ENCODE measurements at regions not wholly inside any gene's neighbourhood (a gene's known extent, or its start where the extent isn't known, plus 50 kb on each side); places are given as distances from the start of the nearest gene placed in this dataset.

DNA sequence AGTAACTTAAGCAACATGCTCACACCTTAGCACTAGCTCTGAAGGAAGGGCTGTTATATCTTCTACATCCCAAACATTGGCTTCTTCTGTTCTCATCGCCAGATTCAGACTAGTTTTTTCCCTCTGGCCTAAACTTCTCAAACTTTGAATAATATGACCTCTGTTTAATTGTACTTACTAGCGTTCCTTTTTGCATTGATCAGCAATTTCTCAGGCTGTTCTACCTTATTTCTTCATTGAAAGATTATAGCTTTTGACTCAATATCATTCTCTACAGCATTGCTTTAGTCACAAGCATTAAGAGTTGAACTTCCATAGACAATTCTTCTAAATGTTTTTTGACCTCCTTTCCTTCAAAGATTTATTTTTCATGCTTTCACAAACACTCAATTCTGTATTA lies 659.2 kb downstream of the PCDH7 start:
- TF ChIP-seq, protein P1, sequence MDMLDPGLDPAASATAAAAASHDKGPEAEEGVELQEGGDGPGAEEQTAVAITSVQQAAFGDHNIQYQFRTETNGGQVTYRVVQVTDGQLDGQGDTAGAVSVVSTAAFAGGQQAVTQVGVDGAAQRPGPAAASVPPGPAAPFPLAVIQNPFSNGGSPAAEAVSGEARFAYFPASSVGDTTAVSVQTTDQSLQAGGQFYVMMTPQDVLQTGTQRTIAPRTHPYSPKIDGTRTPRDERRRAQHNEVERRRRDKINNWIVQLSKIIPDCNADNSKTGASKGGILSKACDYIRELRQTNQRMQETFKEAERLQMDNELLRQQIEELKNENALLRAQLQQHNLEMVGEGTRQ (IDR thresholded peaks at IDR 0.05), result no peak
- TF ChIP-seq, protein P2, sequence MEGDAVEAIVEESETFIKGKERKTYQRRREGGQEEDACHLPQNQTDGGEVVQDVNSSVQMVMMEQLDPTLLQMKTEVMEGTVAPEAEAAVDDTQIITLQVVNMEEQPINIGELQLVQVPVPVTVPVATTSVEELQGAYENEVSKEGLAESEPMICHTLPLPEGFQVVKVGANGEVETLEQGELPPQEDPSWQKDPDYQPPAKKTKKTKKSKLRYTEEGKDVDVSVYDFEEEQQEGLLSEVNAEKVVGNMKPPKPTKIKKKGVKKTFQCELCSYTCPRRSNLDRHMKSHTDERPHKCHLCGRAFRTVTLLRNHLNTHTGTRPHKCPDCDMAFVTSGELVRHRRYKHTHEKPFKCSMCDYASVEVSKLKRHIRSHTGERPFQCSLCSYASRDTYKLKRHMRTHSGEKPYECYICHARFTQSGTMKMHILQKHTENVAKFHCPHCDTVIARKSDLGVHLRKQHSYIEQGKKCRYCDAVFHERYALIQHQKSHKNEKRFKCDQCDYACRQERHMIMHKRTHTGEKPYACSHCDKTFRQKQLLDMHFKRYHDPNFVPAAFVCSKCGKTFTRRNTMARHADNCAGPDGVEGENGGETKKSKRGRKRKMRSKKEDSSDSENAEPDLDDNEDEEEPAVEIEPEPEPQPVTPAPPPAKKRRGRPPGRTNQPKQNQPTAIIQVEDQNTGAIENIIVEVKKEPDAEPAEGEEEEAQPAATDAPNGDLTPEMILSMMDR (IDR thresholded peaks at IDR 0.05), result no peak
- TF ChIP-seq CBX2 (IDR thresholded peaks at IDR 0.05; ENCODE audit: borderline replicate concordance, low read depth) (no peak), POLR2A (IDR thresholded peaks at IDR 0.05; ENCODE audit: low read length) (no peak), SMC3 (IDR thresholded peaks at IDR 0.05) (no peak), RCOR1 (IDR thresholded peaks at IDR 0.05; ENCODE audit: low read depth, low read length) (no peak), RAD21 (conservative IDR thresholded peaks at IDR 0.05 in 1 of 2, IDR thresholded peaks at IDR 0.05 in 1 of 2) (no peak), BHLHE40 (IDR thresholded peaks at IDR 0.05; ENCODE audit: low read depth, low read length) (no peak), ZC3H11A (IDR thresholded peaks at IDR 0.05) (no peak), CEBPB (IDR thresholded peaks at IDR 0.05) (no peak), ESRRA (IDR thresholded peaks at IDR 0.05; ENCODE audit: borderline replicate concordance, low read length) (no peak), NPAS2 (CRISPR knock-in tag; IDR thresholded peaks at IDR 0.05; ENCODE audit: borderline replicate concordance) (no peak)
- TF ChIP-seq, protein P3, sequence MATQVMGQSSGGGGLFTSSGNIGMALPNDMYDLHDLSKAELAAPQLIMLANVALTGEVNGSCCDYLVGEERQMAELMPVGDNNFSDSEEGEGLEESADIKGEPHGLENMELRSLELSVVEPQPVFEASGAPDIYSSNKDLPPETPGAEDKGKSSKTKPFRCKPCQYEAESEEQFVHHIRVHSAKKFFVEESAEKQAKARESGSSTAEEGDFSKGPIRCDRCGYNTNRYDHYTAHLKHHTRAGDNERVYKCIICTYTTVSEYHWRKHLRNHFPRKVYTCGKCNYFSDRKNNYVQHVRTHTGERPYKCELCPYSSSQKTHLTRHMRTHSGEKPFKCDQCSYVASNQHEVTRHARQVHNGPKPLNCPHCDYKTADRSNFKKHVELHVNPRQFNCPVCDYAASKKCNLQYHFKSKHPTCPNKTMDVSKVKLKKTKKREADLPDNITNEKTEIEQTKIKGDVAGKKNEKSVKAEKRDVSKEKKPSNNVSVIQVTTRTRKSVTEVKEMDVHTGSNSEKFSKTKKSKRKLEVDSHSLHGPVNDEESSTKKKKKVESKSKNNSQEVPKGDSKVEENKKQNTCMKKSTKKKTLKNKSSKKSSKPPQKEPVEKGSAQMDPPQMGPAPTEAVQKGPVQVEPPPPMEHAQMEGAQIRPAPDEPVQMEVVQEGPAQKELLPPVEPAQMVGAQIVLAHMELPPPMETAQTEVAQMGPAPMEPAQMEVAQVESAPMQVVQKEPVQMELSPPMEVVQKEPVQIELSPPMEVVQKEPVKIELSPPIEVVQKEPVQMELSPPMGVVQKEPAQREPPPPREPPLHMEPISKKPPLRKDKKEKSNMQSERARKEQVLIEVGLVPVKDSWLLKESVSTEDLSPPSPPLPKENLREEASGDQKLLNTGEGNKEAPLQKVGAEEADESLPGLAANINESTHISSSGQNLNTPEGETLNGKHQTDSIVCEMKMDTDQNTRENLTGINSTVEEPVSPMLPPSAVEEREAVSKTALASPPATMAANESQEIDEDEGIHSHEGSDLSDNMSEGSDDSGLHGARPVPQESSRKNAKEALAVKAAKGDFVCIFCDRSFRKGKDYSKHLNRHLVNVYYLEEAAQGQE (IDR thresholded peaks at IDR 0.05), result no peak
- TF ChIP-seq, protein P4, sequence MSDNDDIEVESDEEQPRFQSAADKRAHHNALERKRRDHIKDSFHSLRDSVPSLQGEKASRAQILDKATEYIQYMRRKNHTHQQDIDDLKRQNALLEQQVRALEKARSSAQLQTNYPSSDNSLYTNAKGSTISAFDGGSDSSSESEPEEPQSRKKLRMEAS (IDR thresholded peaks at IDR 0.05), result no peak
